ENCODE measurements at regions not wholly inside any gene's neighbourhood (a gene's known extent, or its start where the extent isn't known, plus 50 kb on each side); places are given as distances from the start of the nearest gene placed in this dataset.
A peak's percentile ranks its signal among the peaks of the same experiment; 100 is the strongest.

DNA sequence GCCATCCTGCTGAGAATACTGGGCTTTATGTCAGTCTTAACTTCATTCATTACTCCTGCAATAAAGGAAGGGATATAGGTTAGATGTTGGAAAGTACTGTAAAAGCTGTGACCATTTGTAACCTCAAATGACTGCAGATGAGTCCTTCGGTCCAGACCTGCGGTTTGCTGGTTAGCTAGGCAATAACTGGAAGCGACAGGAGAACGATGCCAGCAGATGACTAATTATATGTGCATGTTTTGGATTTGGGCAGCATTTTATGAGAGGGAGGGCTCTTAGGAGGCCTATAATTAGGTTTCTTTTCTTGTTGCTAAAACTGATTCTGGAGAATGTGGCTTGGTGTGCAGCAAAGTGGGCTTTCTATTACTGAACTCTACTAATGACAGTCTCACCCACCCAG is 205.6 kb downstream of the TMEM182 start:
- DNase-seq (ENCODE audit: low spot score): peak; percentile 57

DNA sequence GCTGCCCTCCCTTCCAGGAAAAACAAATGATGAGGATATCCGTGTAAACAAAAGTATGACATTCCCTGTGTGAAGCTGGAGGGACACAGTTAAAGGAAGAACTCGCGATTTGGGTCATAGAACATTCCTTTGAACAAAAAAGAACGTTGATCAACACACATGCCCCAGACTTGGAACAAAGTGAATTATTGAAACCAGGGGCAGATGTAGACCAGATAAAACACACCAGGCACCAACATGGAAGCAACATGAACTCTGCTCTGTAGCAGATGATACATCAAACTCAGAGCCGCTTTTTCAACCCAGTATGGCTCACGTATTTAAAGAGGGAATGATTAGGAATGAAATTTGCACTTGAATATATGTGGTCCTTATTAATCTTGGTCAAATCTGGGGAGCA is 206.5 kb downstream of the TMEM182 start:
- no peak for DNase-seq (ENCODE audit: low spot score)

DNA sequence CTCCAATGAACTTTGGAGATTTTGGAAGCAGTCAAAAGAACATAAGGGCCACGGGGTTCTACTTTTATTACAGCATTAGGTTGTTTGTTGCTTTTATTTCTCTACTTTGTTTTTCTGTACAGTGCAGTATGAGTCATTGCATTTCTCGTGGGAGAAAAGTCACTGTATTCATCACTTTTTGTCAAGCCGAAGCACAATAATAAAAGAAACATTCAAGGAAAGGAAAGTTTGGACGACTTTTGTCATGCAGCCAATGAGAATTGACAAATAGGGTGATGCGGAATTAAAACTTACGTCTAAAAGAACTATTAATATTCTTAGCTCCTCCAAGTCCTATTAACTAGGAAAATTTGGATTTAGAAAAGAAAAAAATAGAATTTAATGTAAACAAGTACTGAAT is 209.9 kb downstream of the TMEM182 start:
- DNase-seq (ENCODE audit: low spot score): no peak

DNA sequence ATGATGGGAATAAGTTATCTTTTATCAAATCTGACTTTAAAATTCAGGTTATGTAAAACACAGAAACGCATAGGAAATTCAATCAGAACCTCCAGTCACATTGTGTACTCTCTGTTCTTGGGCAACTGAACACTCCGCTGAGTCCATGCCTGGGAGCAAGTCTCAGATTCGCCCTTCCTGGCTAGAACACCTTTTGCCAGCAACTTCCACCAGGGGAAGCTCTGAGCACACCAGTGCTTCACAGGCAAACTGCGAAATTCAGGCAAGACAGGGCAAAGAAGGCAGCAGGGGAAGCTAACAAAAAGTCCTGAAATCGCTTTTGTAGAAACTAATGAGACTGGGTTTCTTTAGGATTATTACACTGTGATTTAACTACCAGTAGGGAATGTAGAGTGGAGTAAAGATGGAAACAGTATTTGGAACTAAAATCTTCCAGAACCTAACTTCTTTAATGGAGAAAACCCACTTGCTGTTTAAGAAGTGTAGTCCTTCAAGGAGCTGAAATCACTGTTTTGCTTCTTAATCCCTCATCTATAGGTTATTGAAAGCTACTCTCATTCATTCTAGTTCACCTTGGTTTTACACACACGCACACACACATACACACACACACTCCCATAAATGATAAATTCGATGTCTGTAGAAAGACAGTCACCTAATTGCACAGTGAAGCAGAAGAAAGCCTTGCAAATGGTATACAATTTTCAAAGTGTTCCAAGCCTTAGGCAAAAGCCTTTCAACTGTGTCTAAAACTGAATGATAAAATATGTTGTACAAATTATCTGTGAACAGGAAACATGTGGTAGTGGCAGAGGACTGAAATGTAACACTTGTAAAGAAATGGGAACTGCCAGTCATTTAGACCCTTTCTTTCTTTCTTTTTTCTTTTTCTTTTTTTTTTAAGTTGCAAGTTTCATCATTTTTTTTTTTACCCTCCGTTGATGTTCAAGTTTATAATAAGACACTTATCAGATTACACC is 214.5 kb downstream of the TMEM182 start:
- no peak for DNase-seq (ENCODE audit: low spot score)

DNA sequence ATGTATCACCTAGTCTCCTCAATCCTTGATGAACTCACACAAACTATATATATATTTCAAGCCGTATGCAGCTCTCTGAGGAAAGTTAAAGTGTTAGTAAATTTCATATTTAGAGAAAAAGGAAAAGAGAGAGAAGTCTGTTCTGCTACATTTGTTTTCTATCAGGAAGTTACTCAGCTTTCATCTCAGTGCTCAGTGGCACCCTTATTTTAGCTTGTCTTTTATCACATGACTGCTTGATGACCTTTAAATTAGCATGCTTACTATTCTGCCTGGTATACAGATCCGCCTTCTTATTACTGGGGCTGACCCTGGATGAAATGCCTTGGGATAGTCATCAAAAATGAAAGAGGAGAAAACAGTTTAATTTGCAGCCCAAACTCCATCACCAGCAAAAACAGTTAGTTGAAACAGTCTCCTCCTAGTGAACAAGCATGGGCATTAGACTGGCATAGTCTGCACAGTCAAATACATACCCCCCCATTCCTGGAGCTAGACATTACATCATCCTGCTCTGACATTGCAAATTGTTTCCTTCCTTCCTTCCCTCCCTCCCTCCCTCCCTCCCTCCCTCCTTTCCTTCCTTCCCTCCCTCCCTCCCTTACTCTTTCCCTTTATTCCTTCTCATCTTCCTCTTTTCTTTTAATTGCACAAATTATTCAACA is 215.7 kb downstream of the TMEM182 start:
- DNase-seq (ENCODE audit: low spot score): no peak

DNA sequence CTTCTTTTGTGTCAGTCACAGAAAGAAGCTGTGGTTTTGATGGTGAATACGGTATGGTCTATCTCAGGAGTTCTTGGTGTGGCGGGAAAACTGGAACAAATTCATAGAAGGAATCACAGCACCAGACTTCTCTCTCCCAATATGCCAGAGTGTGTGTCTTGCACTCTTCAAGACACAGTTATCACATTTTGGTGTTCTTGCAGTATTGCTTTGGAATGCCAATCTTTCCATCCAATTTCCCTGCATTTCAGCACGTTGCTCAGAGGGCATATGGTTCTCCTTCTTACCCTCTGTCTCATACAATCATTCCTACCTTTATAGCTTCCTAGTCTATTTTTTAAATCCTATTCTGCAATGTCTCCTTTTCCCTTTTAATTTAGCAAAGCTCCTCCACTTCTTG is 216.3 kb downstream of the TMEM182 start:
- DNase-seq (ENCODE audit: low spot score): no peak

DNA sequence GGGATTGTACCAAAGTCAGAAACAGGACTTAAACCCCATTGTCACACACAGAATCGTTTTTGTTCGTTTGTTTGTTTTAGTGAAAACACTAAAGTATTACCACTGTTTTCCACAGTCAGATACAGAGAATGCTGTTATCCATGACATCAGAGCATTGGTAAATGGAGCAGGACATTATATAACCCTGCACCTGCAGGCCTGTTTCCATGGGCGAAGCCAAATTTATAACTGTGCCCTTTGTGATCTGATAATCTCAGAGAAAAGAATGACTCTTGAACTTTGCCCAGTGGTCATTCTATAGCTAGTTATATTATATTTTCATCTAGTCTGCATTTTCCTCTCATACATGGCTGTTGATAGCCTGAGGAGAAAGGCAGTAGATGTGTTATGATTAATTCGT is 217.6 kb downstream of the TMEM182 start:
- no peak for DNase-seq (ENCODE audit: low spot score)

DNA sequence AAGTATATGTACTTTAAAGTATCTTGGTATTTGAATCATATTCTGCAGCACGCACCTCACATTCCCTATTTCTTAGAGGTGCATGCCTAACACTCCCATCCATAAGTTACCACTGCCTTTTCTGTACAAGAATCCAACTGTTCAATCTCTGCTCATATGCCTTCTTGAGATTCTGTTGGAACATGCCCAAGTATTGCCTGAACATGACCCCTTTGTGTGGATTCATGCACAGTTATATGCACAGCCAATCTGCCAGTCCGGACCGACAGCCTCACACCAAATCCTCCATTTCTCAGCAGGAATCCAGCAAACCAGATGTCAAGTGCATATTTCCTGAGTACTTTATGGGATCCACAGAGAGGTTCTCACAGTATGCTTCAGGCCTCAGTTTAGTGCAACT is 222.0 kb downstream of the TMEM182 start:
- DNase-seq (ENCODE audit: low spot score): no peak

DNA sequence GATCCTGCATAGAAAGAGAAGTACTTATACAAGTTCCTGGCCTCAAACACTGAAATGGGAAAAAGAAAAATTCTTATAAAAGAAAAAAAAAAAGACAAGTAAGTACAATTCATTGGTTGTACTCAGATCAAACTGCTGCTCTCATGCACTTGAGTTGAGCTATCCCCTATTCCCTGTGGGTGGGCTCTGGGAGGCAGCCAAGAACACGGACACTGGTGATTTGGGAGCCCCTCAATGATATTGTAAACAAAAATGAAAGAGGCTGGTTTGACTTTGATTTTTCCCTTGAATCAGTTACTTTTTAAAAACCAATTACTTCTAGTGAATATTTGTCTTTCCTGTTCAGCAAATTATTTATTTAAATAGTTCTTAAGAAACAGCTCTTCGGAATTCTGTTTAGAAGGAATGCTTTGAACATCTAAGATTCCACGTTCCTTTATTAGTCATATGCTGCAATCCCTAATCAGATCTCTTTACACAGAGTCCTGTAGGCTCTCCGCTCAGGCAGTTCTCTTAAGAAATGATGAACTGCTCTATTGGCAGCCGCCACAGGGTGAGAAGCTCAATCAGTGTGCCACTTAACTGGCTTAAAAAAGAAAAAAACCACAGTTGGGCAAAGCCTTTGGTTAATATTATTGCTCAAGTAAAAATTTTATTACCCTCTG is 225.1 kb downstream of the TMEM182 start:
- no peak for DNase-seq (ENCODE audit: low spot score)

DNA sequence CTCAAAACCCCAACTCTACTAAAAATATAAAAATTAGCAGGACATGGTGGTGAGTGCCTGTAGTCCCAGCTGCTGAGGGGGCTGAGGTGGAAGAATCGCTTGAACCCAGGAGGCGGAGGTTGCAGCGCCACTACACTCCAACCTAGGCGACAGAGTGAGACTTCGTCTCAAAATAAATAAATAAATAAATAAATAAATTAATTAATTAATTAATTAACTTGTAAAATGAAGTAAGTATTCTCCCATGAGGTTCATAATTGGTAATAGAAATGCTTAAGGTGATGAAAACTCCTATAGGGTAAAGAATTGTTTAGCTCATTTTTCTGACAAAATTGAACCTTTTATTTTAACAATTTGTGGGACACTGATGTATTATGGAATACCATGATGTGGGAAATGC is 230.8 kb downstream of the TMEM182 start:
- DNase-seq (ENCODE audit: low spot score): no peak

DNA sequence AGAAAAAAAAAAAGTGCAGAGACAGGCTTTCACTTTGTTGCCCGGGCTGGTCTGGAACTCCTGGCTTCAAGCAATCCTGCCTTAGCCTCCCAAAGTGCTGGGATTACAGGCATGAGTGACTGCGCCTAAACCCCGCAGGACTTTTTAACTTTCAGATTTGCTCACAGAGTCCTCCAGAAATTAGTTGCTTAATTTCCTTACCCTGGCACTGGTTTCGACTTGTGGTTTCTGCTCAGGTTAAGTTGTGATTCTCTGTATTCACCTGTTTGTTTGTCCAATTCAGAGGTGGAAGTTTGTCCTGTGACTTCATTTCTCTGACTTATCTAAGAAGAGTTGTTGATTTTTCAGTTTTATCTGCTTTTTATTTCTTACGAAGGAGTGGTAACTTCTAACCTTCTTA is 238.1 kb downstream of the TMEM182 start:
- no peak for DNase-seq (ENCODE audit: low spot score)

DNA sequence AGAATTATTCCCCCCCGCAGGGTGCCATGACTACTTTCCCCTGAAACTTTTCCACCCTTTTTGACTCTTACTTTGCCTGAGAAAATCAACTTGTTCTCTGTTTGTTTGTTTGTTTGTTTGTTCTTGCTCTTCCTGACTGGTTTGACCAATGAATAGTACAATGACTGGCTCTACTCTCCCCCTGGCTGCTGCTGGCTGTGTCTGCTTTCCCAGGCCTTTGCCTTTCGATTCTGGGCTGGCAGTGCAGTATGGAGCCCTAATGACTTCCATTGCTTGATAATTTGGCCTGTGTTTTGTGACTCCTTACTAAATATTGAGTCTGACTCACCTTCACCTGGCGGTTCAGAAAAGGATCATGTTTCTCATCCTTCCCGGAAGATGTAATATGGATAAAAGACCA is 241.1 kb downstream of the TMEM182 start:
- no peak for DNase-seq (ENCODE audit: low spot score)

DNA sequence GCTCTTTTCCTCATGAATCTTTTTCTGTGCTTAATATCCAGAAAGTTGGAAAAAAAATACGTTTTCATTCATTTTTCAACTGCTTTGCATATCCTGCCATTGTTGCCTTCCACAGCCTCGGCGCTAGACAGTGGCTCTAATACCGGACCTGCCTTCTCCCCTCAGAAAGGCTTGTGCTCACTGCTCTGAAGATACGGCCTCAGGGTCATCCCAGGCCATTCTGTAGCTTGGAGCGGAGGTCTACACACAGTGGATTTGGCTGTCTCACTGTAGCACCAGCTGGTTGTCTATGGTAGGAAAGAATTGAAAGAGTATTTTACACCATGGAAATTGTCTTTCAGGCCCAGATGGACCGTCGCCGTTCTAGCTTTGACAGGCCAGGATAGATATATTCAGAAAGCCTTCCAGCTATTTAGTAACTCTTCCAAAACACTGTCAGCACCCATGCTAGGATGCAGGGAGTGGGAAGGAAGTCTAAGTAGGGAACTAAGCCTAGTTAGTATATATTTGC is 242.0 kb downstream of the TMEM182 start:
- no peak for DNase-seq (ENCODE audit: low spot score)

DNA sequence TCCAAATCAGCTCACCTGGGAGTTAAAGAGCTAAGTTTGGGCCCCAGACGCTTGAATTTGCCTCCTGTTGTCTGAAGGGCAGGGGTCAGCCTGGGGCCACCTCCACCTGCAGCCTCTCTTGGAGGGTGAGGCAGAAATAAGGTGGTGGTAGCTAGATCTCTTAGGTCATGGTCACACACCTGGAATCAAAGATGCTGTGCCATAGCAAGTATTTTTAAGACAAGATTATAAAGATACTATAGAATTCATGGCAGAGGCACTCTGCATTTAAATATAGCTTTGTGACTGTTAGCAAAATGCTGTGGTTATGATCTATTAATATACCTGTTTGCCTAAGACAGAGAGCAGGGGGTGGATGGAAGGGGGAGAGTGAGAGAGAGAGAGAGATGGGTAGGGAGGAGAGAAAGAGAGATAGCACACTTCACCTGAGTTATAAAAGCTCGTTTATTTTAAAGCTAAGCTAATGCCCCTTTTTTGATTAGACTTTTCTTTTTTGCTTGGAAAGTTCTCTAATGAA is 242.7 kb downstream of the TMEM182 start:
- DNase-seq (ENCODE audit: low spot score): no peak

DNA sequence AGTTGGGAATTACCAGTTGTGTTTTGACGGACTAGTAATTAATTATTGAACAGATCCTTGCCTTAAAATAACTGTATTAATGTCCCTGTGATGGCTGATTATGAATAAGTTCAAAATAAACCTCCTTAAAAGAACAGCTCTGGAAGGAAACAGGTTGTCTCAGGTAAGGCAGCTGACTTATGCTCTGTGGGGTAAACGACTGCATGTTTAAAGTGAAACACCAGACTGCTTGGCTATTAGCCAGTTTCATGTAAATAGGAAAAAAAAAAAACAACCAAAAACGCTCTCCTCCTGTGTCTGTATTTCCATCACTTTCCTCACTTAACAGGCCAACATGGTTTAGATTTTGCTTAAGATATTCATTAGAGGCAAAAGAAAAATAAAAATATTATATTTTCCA is 243.6 kb downstream of the TMEM182 start:
- DNase-seq (ENCODE audit: low spot score): no peak

DNA sequence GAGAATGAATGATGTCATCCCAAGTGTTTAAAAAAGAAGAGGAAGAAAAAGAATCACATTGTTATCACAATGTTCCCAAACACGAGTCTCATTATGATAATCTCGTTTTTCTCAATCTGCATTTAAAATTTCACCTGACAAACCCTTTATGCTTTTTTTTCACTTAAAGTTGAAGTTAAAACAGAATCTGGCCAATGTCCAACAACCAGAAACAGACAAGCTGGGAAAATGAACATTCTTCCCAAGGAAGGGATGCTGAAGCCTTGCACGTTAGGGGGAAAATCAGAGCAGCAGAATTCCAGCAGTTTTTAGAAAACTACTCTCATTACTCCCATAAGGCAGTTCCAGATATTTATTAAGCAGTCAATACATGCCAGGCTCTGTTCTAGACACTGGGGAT is 245.3 kb downstream of the TMEM182 start:
- no peak for DNase-seq (ENCODE audit: low spot score)

DNA sequence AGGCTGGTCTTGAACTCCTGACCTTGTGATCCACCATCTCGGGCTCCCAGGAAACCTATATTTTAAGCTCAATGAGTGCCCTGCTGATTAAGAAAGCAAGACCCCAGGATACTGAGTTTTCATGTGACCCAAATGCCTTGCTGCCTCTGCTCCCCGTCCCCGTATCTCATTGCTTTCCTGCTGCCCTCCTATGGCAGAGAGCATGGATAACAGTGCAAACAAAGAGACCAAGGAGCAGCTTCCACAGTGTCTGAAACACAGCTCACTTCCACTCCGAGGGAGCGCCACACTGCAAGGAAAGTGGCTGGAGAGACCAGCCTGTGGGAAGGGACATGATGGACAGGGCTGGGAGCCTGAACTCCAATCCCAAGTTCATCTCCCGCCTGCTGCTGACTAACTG is 246.8 kb downstream of the TMEM182 start:
- DNase-seq (ENCODE audit: low spot score): no peak

DNA sequence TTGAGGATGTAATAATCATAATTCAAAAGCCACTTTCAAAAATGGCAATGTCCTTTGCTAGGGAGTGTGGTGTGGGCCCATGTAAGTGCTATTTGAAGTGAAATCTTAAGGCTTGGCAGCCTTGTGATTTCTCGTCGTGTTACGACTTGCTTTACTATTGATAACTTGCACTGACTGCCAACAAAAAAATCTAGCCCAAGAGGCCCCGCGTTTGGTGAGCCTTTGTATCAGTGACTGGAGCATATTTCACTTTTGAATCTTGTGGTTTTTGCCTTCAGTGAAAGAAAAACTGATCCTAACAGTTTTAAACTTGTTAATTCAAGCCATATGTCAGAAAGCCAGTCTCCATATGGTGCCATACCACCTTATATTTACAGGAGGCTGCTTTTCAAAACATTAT is 248.0 kb downstream of the TMEM182 start:
- DNase-seq (ENCODE audit: low spot score): no peak

DNA sequence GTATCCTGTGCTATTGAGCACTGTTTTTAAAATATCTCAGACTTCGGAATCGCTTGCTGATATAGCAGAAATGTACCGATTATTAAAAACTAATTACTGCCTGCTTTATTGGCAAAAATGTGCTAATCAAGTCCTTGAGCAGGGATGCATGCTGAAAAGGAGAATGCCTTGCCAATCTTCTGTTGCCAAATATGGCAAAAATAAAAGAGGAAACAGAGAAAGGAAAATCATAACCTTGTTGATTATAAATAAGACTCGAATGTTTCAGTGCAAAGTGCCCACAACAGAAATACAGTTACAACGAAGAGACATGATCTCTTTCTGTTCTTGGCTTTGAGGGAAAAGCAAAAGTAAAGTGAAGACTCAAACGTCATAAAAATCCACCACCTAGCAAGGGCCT is 248.5 kb downstream of the TMEM182 start:
- DNase-seq (ENCODE audit: low spot score): no peak

DNA sequence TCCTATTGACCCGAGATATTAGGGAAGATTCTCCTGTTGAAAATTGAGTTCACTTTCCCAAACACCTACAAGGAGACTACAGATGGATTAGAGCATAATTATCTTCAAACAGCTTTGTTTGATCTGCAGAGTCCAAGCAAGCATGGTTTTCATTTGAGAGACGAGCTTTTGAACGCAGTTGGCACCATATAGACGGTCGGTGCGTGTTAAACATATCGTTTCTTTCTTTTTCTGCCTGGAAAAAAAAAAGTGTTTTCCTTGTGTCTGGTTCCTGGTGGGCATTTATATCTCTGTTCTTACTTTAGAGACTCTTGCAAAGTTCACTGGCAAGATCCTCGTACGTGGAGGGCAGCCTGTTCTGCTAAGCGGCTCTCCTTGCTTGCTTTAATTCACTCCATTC is 248.9 kb downstream of the TMEM182 start:
- DNase-seq (ENCODE audit: low spot score): no peak

DNA sequence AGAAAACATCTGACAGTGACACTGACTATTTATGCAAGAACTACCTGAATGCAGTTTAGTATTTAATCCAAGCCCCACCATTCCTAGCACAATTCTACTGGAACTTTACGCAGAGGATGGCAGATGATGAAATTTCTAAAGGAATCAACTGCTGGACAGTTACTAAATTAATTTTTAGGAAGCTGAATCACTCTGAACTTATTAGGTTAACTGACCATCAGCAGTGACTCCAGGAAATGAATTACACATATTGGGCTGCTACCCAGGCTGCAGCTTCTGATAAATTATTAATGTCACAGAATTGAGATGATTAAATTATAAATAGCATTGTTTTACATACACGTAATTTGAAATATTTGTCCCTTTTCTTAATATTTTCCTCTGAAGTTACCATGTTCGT is 250.8 kb downstream of the TMEM182 start:
- DNase-seq (ENCODE audit: low spot score): no peak

DNA sequence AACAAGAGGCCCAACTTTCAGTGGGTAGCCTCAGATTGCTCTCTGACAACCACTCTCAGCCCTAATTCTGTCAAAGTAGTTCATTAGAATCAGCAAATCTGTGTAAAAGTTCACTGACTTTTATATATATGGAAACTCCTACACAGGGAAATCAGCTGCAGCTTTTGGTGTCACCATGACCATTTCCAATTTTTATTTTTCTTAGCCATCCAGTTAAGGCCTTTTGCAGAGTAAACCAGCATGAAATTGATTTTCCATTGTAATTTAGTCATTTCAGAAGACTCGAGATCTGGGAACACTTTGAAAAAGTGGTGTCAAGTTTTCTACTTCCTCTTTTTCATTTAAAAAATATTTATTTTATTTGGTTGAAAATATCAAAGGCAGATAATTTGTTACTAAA is 263.2 kb downstream of the TMEM182 start:
- DNase-seq (ENCODE audit: low spot score): no peak

DNA sequence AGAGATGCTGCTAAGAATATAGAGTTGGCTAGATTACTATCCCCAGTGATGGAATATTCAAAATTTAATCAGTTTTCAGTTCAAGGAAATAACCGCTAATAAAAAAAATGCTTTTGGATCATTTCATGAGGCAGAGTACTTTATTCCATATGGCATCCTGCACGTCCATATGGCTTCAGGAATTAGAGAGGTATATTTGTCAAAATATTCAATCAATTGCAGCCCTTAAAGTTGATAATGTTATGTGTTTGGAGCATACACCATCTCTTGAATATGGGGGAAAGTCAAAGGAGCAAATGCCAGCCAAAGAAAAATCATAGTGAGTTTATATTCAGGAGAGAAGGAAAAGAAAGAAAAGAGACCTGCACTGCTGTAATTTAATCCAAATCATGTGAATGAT is 266.4 kb downstream of the TMEM182 start:
- DNase-seq (ENCODE audit: low spot score): no peak
